B cell (primary cell): ENCODE measurements at regions not wholly inside any gene's neighbourhood (a gene's known extent, or its start where the extent isn't known, plus 50 kb on each side); places are given as distances from the start of the nearest gene placed in this dataset.

Experiments
- ATAC-seq: fragments of 200-7000 bp; cut with Tn5 transposase; one replicate; pipeline ENCODE4 v1.10.0; 2021; ENCODE audit warnings: low read depth, mild to moderate bottlenecking, moderate number of reproducible peaks, moderate library complexity
- CTCF ChIA-PET: fragments of 350-600 bp; sonication (Branson Sonifier 250); formaldehyde crosslinking; loops from one replicate; lab custom pipeline; 2021; ENCODE audit warnings: antibody characterized with exemption, inconsistent platforms; lab: Charles Lee
- POLR2A ChIA-PET: fragments of 350-600 bp; sonication (Branson Sonifier 250); formaldehyde crosslinking; loops from one replicate; lab custom pipeline; 2021; ENCODE audit warnings: antibody characterized with exemption; lab: Charles Lee
- DNase-seq: peaks from one replicate; pipeline ENCODE4 v3.0.0; 2013
- H2AFZ ChIP-seq: 2 replicates; pipeline ENCODE4 v1.6.1; 2012; ENCODE audit warnings: mild to moderate bottlenecking, low read depth, low read length; ENCODE audit not compliant: insufficient read depth, poor library complexity, severe bottlenecking
- H3K27ac ChIP-seq, 2 donors: 1 replicate in 1 of 2; 2 replicates in 1 of 2; pipeline ENCODE4 v1.5.1; 2012 to 2013; ENCODE audit warnings: low read length in 2 of 2, mild to moderate bottlenecking in 2 of 2, moderate library complexity in 1 of 2
- H3K27me3 ChIP-seq, 4 experiments: fragments of 200-600 bp in 1 of 4; sonication (generic) in 1 of 4; replicated peaks in 1 of 4; 1 replicate in 2 of 4; 2 replicates in 2 of 4; pipeline versions ENCODE4 v1.6.1 to v1.7.0; 2013 to 2016; ENCODE audit warnings: low read length in 3 of 4, mild to moderate bottlenecking in 2 of 4, mixed read lengths in 1 of 4, moderate library complexity in 1 of 4; ENCODE audit not compliant: insufficient read depth in 4 of 4, control insufficient read depth in 3 of 4; ENCODE audit errors: control extremely low read depth in 1 of 4
- H3K36me3 ChIP-seq, 2 experiments: replicated peaks in 1 of 2; 1 replicate in 1 of 2; 2 replicates in 1 of 2; pipeline versions ENCODE4 v1.6.1 to v1.7.1; 2013; ENCODE audit warnings: low read length in 1 of 2; ENCODE audit not compliant: insufficient read depth in 2 of 2, control insufficient read depth in 1 of 2; ENCODE audit errors: control extremely low read depth in 1 of 2, extremely low read depth in 1 of 2
- H3K4me1 ChIP-seq, 2 donors: fragments of 200-600 bp in 1 of 2; sonication (generic) in 1 of 2; 1 replicate in 1 of 2; 2 replicates in 1 of 2; pipeline versions ENCODE4 v1.5.1 to v1.6.1; 2013 to 2017; ENCODE audit warnings: low read length in 2 of 2; ENCODE audit not compliant: control insufficient read depth in 2 of 2, insufficient read depth in 2 of 2
- H3K4me2 ChIP-seq: replicated peaks from 2 replicates; pipeline ENCODE3; 2012; ENCODE audit warnings: mild to moderate bottlenecking, low read depth, low read length; ENCODE audit not compliant: poor library complexity, severe bottlenecking
- H3K4me3 ChIP-seq, 5 experiments: fragments of 200-600 bp in 1 of 5; sonication (generic) in 1 of 5; 1 replicate in 3 of 5; 2 replicates in 2 of 5; pipeline versions ENCODE4 v1.5.1 to v1.7.0; 2011 to 2016; ENCODE audit warnings: low read length in 4 of 5, mild to moderate bottlenecking in 4 of 5, low read depth in 2 of 5, control low read depth in 1 of 5, moderate library complexity in 1 of 5; ENCODE audit not compliant: insufficient read depth in 1 of 5; ENCODE audit errors: control extremely low read depth in 1 of 5, extremely low read depth in 1 of 5
- H3K79me2 ChIP-seq: fragments of 200-600 bp; sonication (generic); one replicate; pipeline ENCODE4 v1.6.0; 2016; ENCODE audit warnings: low read length; ENCODE audit not compliant: control insufficient read depth, insufficient read depth
- H3K9ac ChIP-seq: fragments of 200-600 bp; sonication (generic); 2 replicates; pipeline ENCODE4 v1.6.1; 2017; ENCODE audit warnings: mild to moderate bottlenecking, low read length, moderate library complexity
- H3K9me3 ChIP-seq, 3 donors: one replicate each; pipeline versions ENCODE4 v1.6.1 to v1.7.1; 2013; ENCODE audit warnings: low read length in 2 of 3; ENCODE audit not compliant: control insufficient read depth in 2 of 3, insufficient read depth in 1 of 3; ENCODE audit errors: control extremely low read depth in 1 of 3
- H4K20me1 ChIP-seq: 2 replicates; pipeline ENCODE4 v1.6.0; 2012; ENCODE audit warnings: mild to moderate bottlenecking, low read length; ENCODE audit not compliant: insufficient read depth, control insufficient read depth, poor library complexity, severe bottlenecking
- H3K27ac Mint-ChIP-seq: one replicate; pipeline ENCODE4 v1.8.0; 2021; ENCODE audit warnings: mixed read lengths
- H3K27me3 Mint-ChIP-seq: one replicate; pipeline ENCODE4 v1.8.0; 2021; ENCODE audit warnings: mixed read lengths
- H3K4me1 Mint-ChIP-seq: one replicate; pipeline ENCODE4 v1.8.0; 2021; ENCODE audit warnings: mixed read lengths
- H3K4me3 Mint-ChIP-seq: one replicate; pipeline ENCODE4 v1.8.0; 2021; ENCODE audit warnings: mixed read lengths
- H3K9me3 Mint-ChIP-seq: one replicate; pipeline ENCODE4 v1.8.0; 2022; ENCODE audit warnings: mixed read lengths; ENCODE audit not compliant: insufficient read depth
- EZH2 ChIP-seq: IDR thresholded peaks from 2 replicates; pipeline ENCODE4 v1.6.1; 2012; ENCODE audit warnings: borderline replicate concordance, low read depth, mild to moderate bottlenecking, moderate library complexity, low read length; ENCODE audit not compliant: insufficient read depth, poor library complexity, severe bottlenecking
- WGBS: methylation state at CpG from one replicate; pipeline ENCODE4 v1.1.5; 2013; ENCODE audit warnings: missing lambda C conversion rate; ENCODE audit not compliant: insufficient coverage; 5-methylcytosine and 5-hydroxymethylcytosine counted together
- intact Hi-C: fragments of 100-400 bp; cut with micrococcal nuclease; formaldehyde crosslinking; loops from one replicate; pipeline ENCODE4 v1.10.0; 2022
- TF ChIP-seq, protein P1 (sequence below): fragments of 200-600 bp; IDR thresholded peaks from one replicate; pipeline ENCODE4 v1.8.0; 2022; ENCODE audit warnings: antibody characterized with exemption, mild to moderate bottlenecking

GRCh38 chr5:117562647-117563046 lies 988.0 kb upstream of the SEMA6A start:
- ATAC-seq (no peak), DNase-seq (no peak)
- no peaks in the 10 kb centered on the region for H3K36me3 ChIP-seq
- Mint-ChIP-seq H3K9me3 (no peaks in the 10 kb centered on the region), H3K27ac (no peak overlapping the region), H3K4me1 (no peaks in the 10 kb centered on the region), H3K27me3 (no peaks in the 10 kb centered on the region), H3K4me3 (no peak overlapping the region)
- no peaks in the 10 kb centered on the region for H4K20me1 ChIP-seq
- ChIA-PET CTCF (no interaction called here), POLR2A (no interaction called here)
- TF ChIP-seq, protein P1, sequence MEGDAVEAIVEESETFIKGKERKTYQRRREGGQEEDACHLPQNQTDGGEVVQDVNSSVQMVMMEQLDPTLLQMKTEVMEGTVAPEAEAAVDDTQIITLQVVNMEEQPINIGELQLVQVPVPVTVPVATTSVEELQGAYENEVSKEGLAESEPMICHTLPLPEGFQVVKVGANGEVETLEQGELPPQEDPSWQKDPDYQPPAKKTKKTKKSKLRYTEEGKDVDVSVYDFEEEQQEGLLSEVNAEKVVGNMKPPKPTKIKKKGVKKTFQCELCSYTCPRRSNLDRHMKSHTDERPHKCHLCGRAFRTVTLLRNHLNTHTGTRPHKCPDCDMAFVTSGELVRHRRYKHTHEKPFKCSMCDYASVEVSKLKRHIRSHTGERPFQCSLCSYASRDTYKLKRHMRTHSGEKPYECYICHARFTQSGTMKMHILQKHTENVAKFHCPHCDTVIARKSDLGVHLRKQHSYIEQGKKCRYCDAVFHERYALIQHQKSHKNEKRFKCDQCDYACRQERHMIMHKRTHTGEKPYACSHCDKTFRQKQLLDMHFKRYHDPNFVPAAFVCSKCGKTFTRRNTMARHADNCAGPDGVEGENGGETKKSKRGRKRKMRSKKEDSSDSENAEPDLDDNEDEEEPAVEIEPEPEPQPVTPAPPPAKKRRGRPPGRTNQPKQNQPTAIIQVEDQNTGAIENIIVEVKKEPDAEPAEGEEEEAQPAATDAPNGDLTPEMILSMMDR = no peak
- TF ChIP-seq EZH2 = no peak
- H3K27me3 ChIP-seq = no peaks in the 10 kb centered on the region
- intact Hi-C loops = no loop called here
- no peak overlapping the region for H3K9ac ChIP-seq
- H3K79me2 ChIP-seq = no peaks in the 10 kb centered on the region
- no CpG with 5 or more reads among the region's 1 CpG for WGBS
- no peaks in the 10 kb centered on the region for H3K4me1 ChIP-seq
- H3K27ac ChIP-seq = no peak overlapping the region
- no peaks in the 10 kb centered on the region for H3K9me3 ChIP-seq
- H3K4me3 ChIP-seq = no peak overlapping the region
- H2AFZ ChIP-seq = no peak overlapping the region
- no peak overlapping the region for H3K4me2 ChIP-seq

GRCh38 chr5:117561531-117561930 lies 986.9 kb upstream of the SEMA6A start:
- no peak overlapping the region for H3K4me2 ChIP-seq
- H3K27ac ChIP-seq = no peak overlapping the region
- H3K9me3 Mint-ChIP-seq = no peaks in the 10 kb centered on the region
- no peaks in the 10 kb centered on the region for H3K79me2 ChIP-seq
- no peak overlapping the region for H3K4me3 Mint-ChIP-seq
- H3K4me1 Mint-ChIP-seq = no peaks in the 10 kb centered on the region
- no peaks in the 10 kb centered on the region for H3K27me3 ChIP-seq
- H3K9me3 ChIP-seq = no peaks in the 10 kb centered on the region
- H3K27ac Mint-ChIP-seq = no peak overlapping the region
- H3K27me3 Mint-ChIP-seq = no peaks in the 10 kb centered on the region
- H3K36me3 ChIP-seq = no peaks in the 10 kb centered on the region
- ATAC-seq = no peak
- intact Hi-C loops = no loop called here
- no peaks in the 10 kb centered on the region for H3K4me1 ChIP-seq
- H4K20me1 ChIP-seq = no peaks in the 10 kb centered on the region
- TF ChIP-seq EZH2 = no peak
- TF ChIP-seq, protein P1 = no peak
- no CpG with 5 or more reads among the region's 2 CpGs for WGBS
- H2AFZ ChIP-seq = no peak overlapping the region
- no peak for DNase-seq
- no peak overlapping the region for H3K9ac ChIP-seq
- no peak overlapping the region for H3K4me3 ChIP-seq
- POLR2A ChIA-PET = no interaction called here
- CTCF ChIA-PET = no interaction called here
